Lung (tissue), 11 donors: ENCODE measurements at regions not wholly inside any gene's neighbourhood (a gene's known extent, or its start where the extent isn't known, plus 50 kb on each side); places are given as distances from the start of the nearest gene placed in this dataset.

Source experiments
- ATAC-seq: fragments of 200-7000 bp; cut with Tn5 transposase; one replicate; pipeline ENCODE4 v1.9.1; 2020; ENCODE audit warnings: moderate number of reproducible peaks; ENCODE audit not compliant: insufficient read depth, low FRiP score
- DNase-seq, 3 donors: peaks; one replicate each; pipeline ENCODE4 v3.0.0-alpha.2; 2013 to 2017
- H3K27ac ChIP-seq, 2 donors: one replicate each; pipeline ENCODE4 v1.5.1; 2013; ENCODE audit warnings: mild to moderate bottlenecking in 2 of 2, moderate library complexity in 2 of 2, control low read depth in 1 of 2, inconsistent platforms in 1 of 2, low read depth in 1 of 2, low read length in 1 of 2
- H3K27me3 ChIP-seq, 3 donors: one replicate each; pipeline ENCODE4 v1.5.1; 2013; ENCODE audit warnings: low read length in 2 of 3; ENCODE audit not compliant: control insufficient read depth in 3 of 3, insufficient read depth in 3 of 3
- H3K36me3 ChIP-seq, 4 donors: one replicate each; pipeline ENCODE4 v1.5.1; 2013; ENCODE audit warnings: low read length in 4 of 4, mild to moderate bottlenecking in 1 of 4, moderate library complexity in 1 of 4; ENCODE audit not compliant: control insufficient read depth in 4 of 4, insufficient read depth in 4 of 4
- H3K4me1 ChIP-seq, 5 donors: one replicate each; pipeline ENCODE4 v1.5.1; 2013; ENCODE audit warnings: low read length in 5 of 5, mild to moderate bottlenecking in 2 of 5, moderate library complexity in 1 of 5; ENCODE audit not compliant: control insufficient read depth in 5 of 5, insufficient read depth in 5 of 5
- H3K4me3 ChIP-seq: one replicate; pipeline ENCODE4 v1.5.1; 2013; ENCODE audit warnings: mild to moderate bottlenecking, control low read depth, moderate library complexity
- H3K9ac ChIP-seq, 2 donors: one replicate each; pipeline ENCODE4 v1.5.1; 2013; ENCODE audit warnings: low read length in 2 of 2, control low read depth in 1 of 2; ENCODE audit not compliant: insufficient read depth in 1 of 2
- H3K9me3 ChIP-seq, 4 donors: one replicate each; pipeline ENCODE4 v1.5.1; 2013; ENCODE audit warnings: low read length in 3 of 4, mild to moderate bottlenecking in 1 of 4, moderate library complexity in 1 of 4; ENCODE audit not compliant: control insufficient read depth in 4 of 4, insufficient read depth in 3 of 4
- WGBS, 2 donors: extraction: QIAGEN DNeasy Blood & Tissue Kit; methylation state at CpG; one replicate each; pipeline ENCODE4 v1.1.7; 2013; 5-methylcytosine and 5-hydroxymethylcytosine counted together
- TF ChIP-seq, protein P1 (sequence below): IDR thresholded peaks from 2 replicates; pipeline ENCODE4 v1.5.1; 2012; ENCODE audit warnings: mild to moderate bottlenecking; ENCODE audit errors: control extremely low read depth, extremely low read depth
- donor health status: control.
- donor health status: control.
- donor health status: Bipolar disorder and iron deficiency.
- donor health status: healthy.
- donor health status: DM: yes; HTN: yes; CAD: no.

DNA sequence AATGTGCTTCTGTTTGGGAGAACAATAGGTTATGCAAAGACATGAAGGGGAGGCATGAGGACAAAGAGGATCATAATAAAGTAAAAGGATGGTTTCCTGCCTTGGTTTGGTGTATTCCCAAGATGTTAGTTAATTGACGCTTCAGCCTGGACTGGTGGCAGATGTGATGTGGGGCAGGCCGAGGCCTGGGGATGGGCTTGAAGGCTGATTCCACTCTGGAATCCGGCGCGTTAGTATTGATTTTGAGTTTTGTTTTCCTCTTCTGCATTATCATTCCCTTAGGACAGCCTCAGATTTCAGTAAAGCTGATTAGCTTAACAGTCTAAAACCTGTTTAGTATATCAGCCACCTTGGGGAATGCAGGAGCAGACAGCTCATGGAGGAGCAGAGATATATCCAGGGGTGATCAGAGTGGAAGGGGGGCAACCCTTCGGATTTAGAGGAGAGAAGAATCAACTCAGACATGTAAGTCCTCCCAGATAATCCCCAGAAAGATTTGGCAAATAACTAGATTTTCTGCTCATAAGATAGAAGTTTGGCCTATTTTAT, 159.8 kb upstream of the MTPN start:
- Histone ChIP-seq H3K9ac (no peak overlapping the region), H3K9me3 (no peaks in the 10 kb centered on the region), H3K36me3 (no peaks in the 10 kb centered on the region), H3K4me1 (peaks cover 0 to 12% (median 0%) of the 10 kb centered on the region in 5 donors), H3K27me3 (no peaks in the 10 kb centered on the region), H3K27ac (no peak overlapping the region), H3K4me3 (no peak overlapping the region)
- TF ChIP-seq, protein P1, sequence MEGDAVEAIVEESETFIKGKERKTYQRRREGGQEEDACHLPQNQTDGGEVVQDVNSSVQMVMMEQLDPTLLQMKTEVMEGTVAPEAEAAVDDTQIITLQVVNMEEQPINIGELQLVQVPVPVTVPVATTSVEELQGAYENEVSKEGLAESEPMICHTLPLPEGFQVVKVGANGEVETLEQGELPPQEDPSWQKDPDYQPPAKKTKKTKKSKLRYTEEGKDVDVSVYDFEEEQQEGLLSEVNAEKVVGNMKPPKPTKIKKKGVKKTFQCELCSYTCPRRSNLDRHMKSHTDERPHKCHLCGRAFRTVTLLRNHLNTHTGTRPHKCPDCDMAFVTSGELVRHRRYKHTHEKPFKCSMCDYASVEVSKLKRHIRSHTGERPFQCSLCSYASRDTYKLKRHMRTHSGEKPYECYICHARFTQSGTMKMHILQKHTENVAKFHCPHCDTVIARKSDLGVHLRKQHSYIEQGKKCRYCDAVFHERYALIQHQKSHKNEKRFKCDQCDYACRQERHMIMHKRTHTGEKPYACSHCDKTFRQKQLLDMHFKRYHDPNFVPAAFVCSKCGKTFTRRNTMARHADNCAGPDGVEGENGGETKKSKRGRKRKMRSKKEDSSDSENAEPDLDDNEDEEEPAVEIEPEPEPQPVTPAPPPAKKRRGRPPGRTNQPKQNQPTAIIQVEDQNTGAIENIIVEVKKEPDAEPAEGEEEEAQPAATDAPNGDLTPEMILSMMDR: no peak
- ATAC-seq (no peak), DNase-seq (no peak)
- WGBS, 2 donors: 89 to 92% methylated on average over 6 of the region's 6 CpGs

DNA sequence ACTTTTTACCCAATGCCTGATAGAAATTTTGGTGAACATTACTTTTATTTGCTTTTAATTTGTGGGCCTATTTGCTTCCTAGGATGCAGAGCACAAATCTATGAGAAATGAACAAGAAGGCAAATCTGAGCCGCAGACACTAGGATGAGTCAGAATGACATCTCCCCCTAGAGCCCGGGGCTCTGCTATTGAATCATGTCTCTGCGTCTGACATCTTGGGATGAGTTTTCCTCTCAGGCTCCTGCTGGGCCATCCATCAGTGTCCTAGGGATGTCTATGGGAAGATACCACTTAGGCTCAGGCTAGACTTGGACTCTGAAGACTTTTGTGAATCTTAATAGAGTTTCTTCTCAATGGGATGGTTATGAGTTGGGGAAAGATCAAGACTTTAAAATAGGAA, 157.3 kb upstream of the MTPN start:
- no peaks in the 10 kb centered on the region for H3K9me3 ChIP-seq
- H3K36me3 ChIP-seq: no peaks in the 10 kb centered on the region
- no peak overlapping the region for H3K4me3 ChIP-seq
- no peak overlapping the region for H3K9ac ChIP-seq
- no peak for DNase-seq
- peaks cover 0 to 26% (median 0%) of the 10 kb centered on the region in 5 donors for H3K4me1 ChIP-seq
- H3K27ac ChIP-seq: no peak overlapping the region
- no peaks in the 10 kb centered on the region for H3K27me3 ChIP-seq
- TF ChIP-seq, protein P1: no peak
- no peak for ATAC-seq
- WGBS, 2 donors: 84 to 85% methylated on average over 3 of the region's 3 CpGs

DNA sequence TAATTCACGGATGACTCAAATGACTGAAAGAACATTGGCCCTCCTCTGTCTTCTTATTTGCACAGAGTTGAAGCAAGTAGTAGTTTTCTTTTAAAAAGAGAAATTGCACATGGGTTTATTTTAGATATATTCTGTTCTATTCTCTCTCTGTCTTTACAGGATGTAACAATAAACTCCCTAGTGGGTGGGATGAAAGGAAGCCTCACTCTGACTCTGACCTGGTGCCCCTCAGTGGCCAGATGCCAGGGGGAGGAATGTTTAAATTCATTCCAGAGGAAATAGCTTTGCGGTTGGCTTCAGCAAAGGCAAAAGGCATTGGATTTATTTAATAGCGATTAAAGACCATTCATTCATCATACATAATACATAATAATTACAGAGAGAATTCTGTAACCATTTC, 156.4 kb upstream of the MTPN start:
- no peak overlapping the region for H3K9ac ChIP-seq
- H3K4me1 ChIP-seq: peaks cover 0 to 25% (median 0%) of the 10 kb centered on the region in 5 donors
- no peaks in the 10 kb centered on the region for H3K36me3 ChIP-seq
- H3K4me3 ChIP-seq: no peak overlapping the region
- DNase-seq (peak; percentile 63 to 76 (median 72)), ATAC-seq (no peak)
- H3K27me3 ChIP-seq: no peaks in the 10 kb centered on the region
- H3K27ac ChIP-seq: no peak overlapping the region
- no peaks in the 10 kb centered on the region for H3K9me3 ChIP-seq
- 58 to 69% methylated on average over 3 of the region's 3 CpGs for WGBS, 2 donors
- TF ChIP-seq, protein P1: no peak

DNA sequence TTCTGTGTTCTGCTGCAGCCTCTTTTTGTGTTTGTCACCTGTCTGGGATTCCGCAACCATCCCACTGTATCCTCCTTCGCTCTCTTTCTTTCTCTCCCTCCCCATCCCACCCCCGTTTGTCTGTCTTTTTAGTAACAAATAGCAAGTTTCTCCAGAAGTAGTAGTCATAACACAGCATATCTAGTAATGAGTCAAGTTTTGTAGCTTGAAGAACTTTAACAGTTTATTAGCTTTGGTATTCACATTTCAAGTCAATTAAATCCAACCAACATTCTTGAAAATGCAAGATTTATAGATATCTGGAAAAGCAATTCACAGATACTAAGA, 154.1 kb upstream of the MTPN start:
- no peak overlapping the region for H3K4me3 ChIP-seq
- ATAC-seq: no peak
- H3K9me3 ChIP-seq: no peaks in the 10 kb centered on the region
- no peaks in the 10 kb centered on the region for H3K27me3 ChIP-seq
- TF ChIP-seq, protein P1: no peak
- H3K9ac ChIP-seq: no peak overlapping the region
- H3K36me3 ChIP-seq: no peaks in the 10 kb centered on the region
- H3K4me1 ChIP-seq: peaks cover 0 to 25% (median 0%) of the 10 kb centered on the region in 5 donors
- WGBS, 2 donors: 91 to 96% methylated on average over 3 of the region's 3 CpGs
- no peak overlapping the region for H3K27ac ChIP-seq
- DNase-seq: no peak
